ENCODE measurements at regions not wholly inside any gene's neighbourhood (a gene's known extent, or its start where the extent isn't known, plus 50 kb on each side); places are given as distances from the start of the nearest gene placed in this dataset.

GRCh38 chr2:15009681-15010080, 377.2 kb downstream of the LRATD1 start:
- ChIA-PET CTCF (interaction anchor here (1.1 kb wide), 1 partner anchor 307 kb away, joined by 4 read pairs; no protein-coding TSS in a partner anchor), POLR2A (no interaction called here)

More at GRCh38 chr2:15009681-15010080, 377.2 kb downstream of the LRATD1 start:
- no peak for TF ChIP-seq ZBTB33 (IDR thresholded peaks at IDR 0.05; ENCODE audit: borderline replicate concordance, low read depth)
- no peak for TF ChIP-seq YY1 (IDR thresholded peaks at IDR 0.05; ENCODE audit: low read depth)
- no peak for TF ChIP-seq JUND (IDR thresholded peaks at IDR 0.05)
- no peak for TF ChIP-seq TCF12 (IDR thresholded peaks at IDR 0.05)
- TF ChIP-seq REST (IDR thresholded peaks at IDR 0.05; ENCODE audit: low read depth, low read length): no peak
- TF ChIP-seq USF2 (IDR thresholded peaks at IDR 0.05; ENCODE audit: borderline replicate concordance, low read depth, low read length): no peak
- TF ChIP-seq POLR2AphosphoS5 (IDR thresholded peaks at IDR 0.05; ENCODE audit: low read depth, low read length): no peak
- no peak for TF ChIP-seq GABPA (IDR thresholded peaks at IDR 0.05; ENCODE audit: low read depth)
- TF ChIP-seq CHD2 (IDR thresholded peaks at IDR 0.05; ENCODE audit: low read length, partially characterized antibody): no peak
- TF ChIP-seq TEAD4 (IDR thresholded peaks at IDR 0.05; ENCODE audit: borderline replicate concordance, insufficient read depth): no peak
- TF ChIP-seq FOSL2 (IDR thresholded peaks at IDR 0.05; ENCODE audit: borderline replicate concordance, low read depth): no peak
- no peak for TF ChIP-seq RAD21 (IDR thresholded peaks at IDR 0.05; ENCODE audit: low read length)
- no peak for TF ChIP-seq TAF1 (IDR thresholded peaks at IDR 0.05; ENCODE audit: borderline replicate concordance, low read depth, low read length)
- TF ChIP-seq MEF2A (IDR thresholded peaks at IDR 0.05; ENCODE audit: borderline replicate concordance, low read depth): no peak
- TF ChIP-seq IRF3 (IDR thresholded peaks at IDR 0.05; ENCODE audit: low read depth, low read length): no peak
- no peak for TF ChIP-seq SMC3 (IDR thresholded peaks at IDR 0.05; ENCODE audit: low read depth, low read length)
- TF ChIP-seq EP300 (IDR thresholded peaks at IDR 0.05; ENCODE audit: borderline replicate concordance in 1 of 2, low read depth in 1 of 2, low read length in 1 of 2): no peak
- no peak for TF ChIP-seq FOXM1 (IDR thresholded peaks at IDR 0.05; ENCODE audit: low read depth)
- no peak for TF ChIP-seq SIN3A (IDR thresholded peaks at IDR 0.05; ENCODE audit: borderline replicate concordance, low read depth, low read length)
- no peak for TF ChIP-seq MAX (IDR thresholded peaks at IDR 0.05; ENCODE audit: low read depth)
- 28% methylated on average over 4 of the region's 4 CpGs for WGBS (ENCODE audit: low lambda C conversion rate)
- Histone ChIP-seq H3K9me3 (0 out of 2 replicates have a peak, but pooled peaks cover 1% of the 10 kb centered on the region), H2AFZ (ENCODE audit: low read depth) (no peak overlapping the region), H3K79me2 (ENCODE audit: insufficient read depth) (no peaks in the 10 kb centered on the region), H3F3A (replicated peaks; ENCODE audit: insufficient read depth) (no peaks in the 10 kb centered on the region), H3K9me2 (no peaks in the 10 kb centered on the region), H3K9ac (no peak overlapping the region), H3K36me3 (replicated peaks in 1 of 2; ENCODE audit: control insufficient read depth in 1 of 2, insufficient read depth in 2 of 2, low read length in 1 of 2) (no peaks in the 10 kb centered on the region), H3K4me3 (ENCODE audit: low read depth in 2 of 2, low read length in 1 of 2) (no peak overlapping the region), H4K20me1 (ENCODE audit: insufficient read depth) (no peaks in the 10 kb centered on the region), H3K4me2 (no peak overlapping the region), H3K27ac (ENCODE audit: low read depth in 2 of 2, low read length in 1 of 2) (no peak overlapping the region), H3K4me1 (ENCODE audit: control insufficient read depth in 1 of 2, insufficient read depth in 2 of 2, low read depth in 1 of 2, low read length in 1 of 2) (no peaks in the 10 kb centered on the region), H3K27me3 (ENCODE audit: insufficient read depth) (no peaks in the 10 kb centered on the region)
- DNase-seq: no peak

All from SK-N-SH (cell line).